Ectodermal cell (in vitro differentiated cells): ENCODE measurements at regions not wholly inside any gene's neighbourhood (a gene's known extent, or its start where the extent isn't known, plus 50 kb on each side); places are given as distances from the start of the nearest gene placed in this dataset.

Experiments
- H3K27ac ChIP-seq: 2 replicates; pipeline ENCODE4 v1.7.0; 2013; ENCODE audit warnings: mild to moderate bottlenecking, low read depth, low read length; ENCODE audit not compliant: insufficient read depth, poor library complexity, severe bottlenecking
- H3K27me3 ChIP-seq: 2 replicates; pipeline ENCODE4 v1.7.0; 2013; ENCODE audit warnings: mild to moderate bottlenecking, low read length; ENCODE audit not compliant: insufficient read depth, control insufficient read depth, poor library complexity, severe bottlenecking
- H3K36me3 ChIP-seq: one replicate; pipeline ENCODE4 v1.7.0; 2013; ENCODE audit warnings: low read length; ENCODE audit not compliant: control insufficient read depth, insufficient read depth
- H3K4me1 ChIP-seq: one replicate; pipeline ENCODE4 v1.7.0; 2013; ENCODE audit warnings: low read length; ENCODE audit not compliant: control insufficient read depth, insufficient read depth
- H3K4me3 ChIP-seq: 2 replicates; pipeline ENCODE4 v1.7.0; 2013; ENCODE audit warnings: low read depth, low read length, control low read depth; ENCODE audit not compliant: insufficient read depth
- H3K9me3 ChIP-seq: 2 replicates; pipeline ENCODE4 v1.7.0; 2013; ENCODE audit warnings: mild to moderate bottlenecking, low read length, moderate library complexity; ENCODE audit not compliant: control insufficient read depth
- WGBS, 2 experiments: methylation state at CpG; one replicate each; pipeline ENCODE4 v1.1.7; 2013; ENCODE audit warnings: missing lambda C conversion rate in 2 of 2; 5-methylcytosine and 5-hydroxymethylcytosine counted together

GRCh38 chr2:14927021-14927564, 294.6 kb downstream of the LRATD1 start:
- no peak overlapping the region for H3K4me3 ChIP-seq
- WGBS, 2 experiments = 88 to 93% methylated on average over 4 to 5 of the region's 5 CpGs
- H3K9me3 ChIP-seq = no peaks in the 10 kb centered on the region

GRCh38 chr2:14928056-14928455, 295.5 kb downstream of the LRATD1 start:
- no peak overlapping the region for H3K27ac ChIP-seq
- no peaks in the 10 kb centered on the region for H3K36me3 ChIP-seq
- H3K4me3 ChIP-seq = no peak overlapping the region
- no CpG with 5 or more reads among the region's 1 CpG for WGBS, 2 experiments
- peaks cover 9% of the 10 kb centered on the region for H3K4me1 ChIP-seq
- H3K27me3 ChIP-seq = no peaks in the 10 kb centered on the region
- H3K9me3 ChIP-seq = no peaks in the 10 kb centered on the region

More at GRCh38 chr2:14927021-14927564, 294.6 kb downstream of the LRATD1 start:
- no peaks in the 10 kb centered on the region for H3K36me3 ChIP-seq
- no peak overlapping the region for H3K27ac ChIP-seq
- H3K4me1 ChIP-seq = no peaks in the 10 kb centered on the region
- H3K27me3 ChIP-seq = no peaks in the 10 kb centered on the region

- Histone ChIP-seq H3K4me1 (peaks cover 12% of the 10 kb centered on the region), H3K27me3 (no peaks in the 10 kb centered on the region), H3K9me3 (no peaks in the 10 kb centered on the region), H3K27ac (no peak overlapping the region), H3K36me3 (no peaks in the 10 kb centered on the region), H3K4me3 (no peak overlapping the region)
- 93 to 95% methylated on average over 2 of the region's 2 CpGs for WGBS, 2 experiments
These were observed 297.9 kb downstream of the LRATD1 start for GRCh38 chr2:14930441-14930840.

GRCh38 chr2:14932285-14932684, 299.8 kb downstream of the LRATD1 start:
- Histone ChIP-seq H3K4me3 (no peak overlapping the region), H3K36me3 (no peaks in the 10 kb centered on the region), H3K4me1 (peaks cover 12% of the 10 kb centered on the region), H3K27ac (no peak overlapping the region), H3K27me3 (no peaks in the 10 kb centered on the region), H3K9me3 (no peaks in the 10 kb centered on the region)

- no peaks in the 10 kb centered on the region for H3K27me3 ChIP-seq
- H3K4me3 ChIP-seq = no peak overlapping the region
- no peaks in the 10 kb centered on the region for H3K36me3 ChIP-seq
- no peak overlapping the region for H3K27ac ChIP-seq
- H3K9me3 ChIP-seq = no peaks in the 10 kb centered on the region
- H3K4me1 ChIP-seq = peaks cover 12% of the 10 kb centered on the region
These were observed 301.2 kb downstream of the LRATD1 start for GRCh38 chr2:14933753-14934152.

GRCh38 chr2:14936426-14936825, 303.9 kb downstream of the LRATD1 start:
- Histone ChIP-seq H3K27me3 (no peaks in the 10 kb centered on the region), H3K4me1 (peaks cover 12% of the 10 kb centered on the region), H3K36me3 (no peaks in the 10 kb centered on the region), H3K9me3 (no peaks in the 10 kb centered on the region), H3K27ac (no peak overlapping the region), H3K4me3 (no peak overlapping the region)
- WGBS, 2 experiments = 88 to 90% methylated on average over 3 of the region's 3 CpGs

GRCh38 chr2:14937336-14937735, 304.8 kb downstream of the LRATD1 start:
- Histone ChIP-seq H3K36me3 (no peaks in the 10 kb centered on the region), H3K27ac (no peak overlapping the region), H3K27me3 (no peaks in the 10 kb centered on the region), H3K9me3 (no peaks in the 10 kb centered on the region), H3K4me1 (peaks cover 10% of the 10 kb centered on the region), H3K4me3 (no peak overlapping the region)
- 94 to 95% methylated on average over 3 of the region's 3 CpGs for WGBS, 2 experiments

GRCh38 chr2:14941151-14941631, 308.7 kb downstream of the LRATD1 start:
- Histone ChIP-seq H3K4me3 (no peak overlapping the region), H3K27ac (no peak overlapping the region), H3K36me3 (no peaks in the 10 kb centered on the region), H3K27me3 (no peaks in the 10 kb centered on the region), H3K9me3 (no peaks in the 10 kb centered on the region), H3K4me1 (no peaks in the 10 kb centered on the region)
- 93% methylated on average over 4 of the region's 4 CpGs for WGBS, 2 experiments

GRCh38 chr2:14942987-14943386, 310.5 kb downstream of the LRATD1 start:
- H3K27ac ChIP-seq = no peak overlapping the region
- H3K27me3 ChIP-seq = no peaks in the 10 kb centered on the region
- H3K4me3 ChIP-seq = no peak overlapping the region
- H3K36me3 ChIP-seq = no peaks in the 10 kb centered on the region
- no peaks in the 10 kb centered on the region for H3K4me1 ChIP-seq
- WGBS, 2 experiments = 85 to 90% methylated on average over 3 of the region's 3 CpGs
- no peaks in the 10 kb centered on the region for H3K9me3 ChIP-seq

- Histone ChIP-seq H3K4me1 (no peaks in the 10 kb centered on the region), H3K9me3 (no peaks in the 10 kb centered on the region), H3K27ac (no peak overlapping the region), H3K36me3 (no peaks in the 10 kb centered on the region), H3K27me3 (no peaks in the 10 kb centered on the region), H3K4me3 (no peak overlapping the region)
- WGBS, 2 experiments = 58 to 72% methylated on average over 6 to 7 of the region's 7 CpGs
These were observed 312.2 kb downstream of the LRATD1 start for GRCh38 chr2:14944562-14945346.
